GM18511 (cell line): ENCODE measurements at regions not wholly inside any gene's neighbourhood (a gene's known extent, or its start where the extent isn't known, plus 50 kb on each side); places are given as distances from the start of the nearest gene placed in this dataset.
A peak's percentile ranks its signal among the peaks of the same experiment; 100 is the strongest.

ENCODE experiments used
- ATAC-seq: cut with Tn5 transposase; IDR thresholded peaks from one replicate; pipeline ENCODE4 v1.9.1; 2021; ENCODE audit warnings: mild to moderate bottlenecking, moderate library complexity; ENCODE audit not compliant: unreplicated experiment

GRCh38 chr1:58861506-58861905 lies 77.7 kb upstream of the JUN start:
- ATAC-seq: no peak

- no peak for ATAC-seq
Observed at GRCh38 chr1:58862728-58863385, 79.0 kb upstream of the JUN start.

GRCh38 chr1:58864654-58865053 lies 80.8 kb upstream of the JUN start:
- ATAC-seq: no peak

GRCh38 chr1:58866578-58866977 lies 82.7 kb upstream of the JUN start:
- ATAC-seq: no peak

GRCh38 chr1:58869638-58870297 lies 85.9 kb upstream of the JUN start:
- no peak for ATAC-seq

GRCh38 chr1:58870298-58870676 lies 86.4 kb upstream of the JUN start:
- no peak for ATAC-seq

- no peak for ATAC-seq
Observed at GRCh38 chr1:58874342-58874741, 90.5 kb upstream of the JUN start.

- ATAC-seq: no peak
Observed at GRCh38 chr1:58874757-58875755, 91.2 kb upstream of the JUN start.

GRCh38 chr1:58879464-58879863 lies 95.6 kb upstream of the JUN start:
- ATAC-seq: no peak

GRCh38 chr1:58880592-58880991 lies 96.7 kb upstream of the JUN start:
- no peak for ATAC-seq

GRCh38 chr1:58881471-58881994 lies 97.7 kb upstream of the JUN start:
- no peak for ATAC-seq

GRCh38 chr1:58882322-58882948 lies 98.6 kb upstream of the JUN start:
- ATAC-seq: no peak

GRCh38 chr1:58883037-58883887 lies 99.4 kb upstream of the JUN start:
- peak; percentile 54 for ATAC-seq

GRCh38 chr1:58883888-58884482 lies 100.1 kb upstream of the JUN start:
- peak; percentile 90 for ATAC-seq

- ATAC-seq: no peak
Observed at GRCh38 chr1:58884706-58885661, 101.1 kb upstream of the JUN start.

GRCh38 chr1:58885998-58886397 lies 102.2 kb upstream of the JUN start:
- ATAC-seq: no peak

GRCh38 chr1:58886611-58887010 lies 102.8 kb upstream of the JUN start:
- no peak for ATAC-seq

GRCh38 chr1:58887059-58887458 lies 103.2 kb upstream of the JUN start:
- ATAC-seq: no peak
